ENCODE measurements at regions not wholly inside any gene's neighbourhood (a gene's known extent, or its start where the extent isn't known, plus 50 kb on each side); places are given as distances from the start of the nearest gene placed in this dataset.

- H2AFZ ChIP-seq (ENCODE audit: low read length), result no peak overlapping the region
- no peaks in the 10 kb centered on the region for H3K4me1 ChIP-seq (ENCODE audit: insufficient read depth, low read length, poor library complexity, severe bottlenecking)
- intact Hi-C loops (cut with micrococcal nuclease; ENCODE audit: unreplicated experiment), result no loop called here
- TF ChIP-seq, protein P1, sequence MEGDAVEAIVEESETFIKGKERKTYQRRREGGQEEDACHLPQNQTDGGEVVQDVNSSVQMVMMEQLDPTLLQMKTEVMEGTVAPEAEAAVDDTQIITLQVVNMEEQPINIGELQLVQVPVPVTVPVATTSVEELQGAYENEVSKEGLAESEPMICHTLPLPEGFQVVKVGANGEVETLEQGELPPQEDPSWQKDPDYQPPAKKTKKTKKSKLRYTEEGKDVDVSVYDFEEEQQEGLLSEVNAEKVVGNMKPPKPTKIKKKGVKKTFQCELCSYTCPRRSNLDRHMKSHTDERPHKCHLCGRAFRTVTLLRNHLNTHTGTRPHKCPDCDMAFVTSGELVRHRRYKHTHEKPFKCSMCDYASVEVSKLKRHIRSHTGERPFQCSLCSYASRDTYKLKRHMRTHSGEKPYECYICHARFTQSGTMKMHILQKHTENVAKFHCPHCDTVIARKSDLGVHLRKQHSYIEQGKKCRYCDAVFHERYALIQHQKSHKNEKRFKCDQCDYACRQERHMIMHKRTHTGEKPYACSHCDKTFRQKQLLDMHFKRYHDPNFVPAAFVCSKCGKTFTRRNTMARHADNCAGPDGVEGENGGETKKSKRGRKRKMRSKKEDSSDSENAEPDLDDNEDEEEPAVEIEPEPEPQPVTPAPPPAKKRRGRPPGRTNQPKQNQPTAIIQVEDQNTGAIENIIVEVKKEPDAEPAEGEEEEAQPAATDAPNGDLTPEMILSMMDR (conservative IDR thresholded peaks at IDR 0.05; ENCODE audit: low read length), result no peak
- no peak for TF ChIP-seq EZH2phosphoT487 (IDR thresholded peaks at IDR 0.05; ENCODE audit: borderline replicate concordance, low read depth, low read length)
- no peak overlapping the region for H3K4me3 ChIP-seq (ENCODE audit: low read depth, low read length, poor library complexity, severe bottlenecking)
- H3K9me3 ChIP-seq (ENCODE audit: low read length), result no peaks in the 10 kb centered on the region
- H4K20me1 ChIP-seq (ENCODE audit: insufficient read depth, low read length), result no peaks in the 10 kb centered on the region
- no peak overlapping the region for H3K4me2 ChIP-seq (ENCODE audit: low read length)
- H3K9me2 ChIP-seq (ENCODE audit: insufficient read depth, low read length), result no peaks in the 10 kb centered on the region
- ChIA-PET POLR2A (no interaction called here), CTCF (ENCODE audit: unreplicated experiment) (no interaction called here)
- H3K27ac ChIP-seq (ENCODE audit: low read depth, low read length, poor library complexity, severe bottlenecking), result no peak overlapping the region
- H3K36me3 ChIP-seq (ENCODE audit: insufficient read depth, low read length), result no peaks in the 10 kb centered on the region
- DNase-seq (ENCODE audit: low spot score), result no peak
- BruUV-seq (replicated peaks), result no TSS peak
- H3K79me2 ChIP-seq (ENCODE audit: insufficient read depth, low read depth, low read length), result no peaks in the 10 kb centered on the region
Observed at GRCh38 chr5:112472614-112473013, 53.5 kb upstream of the EPB41L4A start.

GRCh38 chr5:112473989-112474388, 54.9 kb upstream of the EPB41L4A start:
- ChIA-PET CTCF (ENCODE audit: unreplicated experiment) (no interaction called here), POLR2A (no interaction called here)
- H2AFZ ChIP-seq (ENCODE audit: low read length), result no peak overlapping the region
- no peak overlapping the region for H3K4me2 ChIP-seq (ENCODE audit: low read length)
- intact Hi-C loops (cut with micrococcal nuclease; ENCODE audit: unreplicated experiment), result no loop called here
- no peaks in the 10 kb centered on the region for H3K4me1 ChIP-seq (ENCODE audit: insufficient read depth, low read length, poor library complexity, severe bottlenecking)
- BruUV-seq (replicated peaks), result no TSS peak
- H3K36me3 ChIP-seq (ENCODE audit: insufficient read depth, low read length), result no peaks in the 10 kb centered on the region
- H3K27ac ChIP-seq (ENCODE audit: low read depth, low read length, poor library complexity, severe bottlenecking), result no peak overlapping the region
- no peaks in the 10 kb centered on the region for H4K20me1 ChIP-seq (ENCODE audit: insufficient read depth, low read length)
- TF ChIP-seq EZH2phosphoT487 (IDR thresholded peaks at IDR 0.05; ENCODE audit: borderline replicate concordance, low read depth, low read length), result no peak
- TF ChIP-seq, protein P1 (conservative IDR thresholded peaks at IDR 0.05; ENCODE audit: low read length), result no peak
- no peak for DNase-seq (ENCODE audit: low spot score)
- no peaks in the 10 kb centered on the region for H3K9me3 ChIP-seq (ENCODE audit: low read length)
- no peak overlapping the region for H3K4me3 ChIP-seq (ENCODE audit: low read depth, low read length, poor library complexity, severe bottlenecking)
- no peaks in the 10 kb centered on the region for H3K9me2 ChIP-seq (ENCODE audit: insufficient read depth, low read length)
- no peaks in the 10 kb centered on the region for H3K79me2 ChIP-seq (ENCODE audit: insufficient read depth, low read depth, low read length)

DNA sequence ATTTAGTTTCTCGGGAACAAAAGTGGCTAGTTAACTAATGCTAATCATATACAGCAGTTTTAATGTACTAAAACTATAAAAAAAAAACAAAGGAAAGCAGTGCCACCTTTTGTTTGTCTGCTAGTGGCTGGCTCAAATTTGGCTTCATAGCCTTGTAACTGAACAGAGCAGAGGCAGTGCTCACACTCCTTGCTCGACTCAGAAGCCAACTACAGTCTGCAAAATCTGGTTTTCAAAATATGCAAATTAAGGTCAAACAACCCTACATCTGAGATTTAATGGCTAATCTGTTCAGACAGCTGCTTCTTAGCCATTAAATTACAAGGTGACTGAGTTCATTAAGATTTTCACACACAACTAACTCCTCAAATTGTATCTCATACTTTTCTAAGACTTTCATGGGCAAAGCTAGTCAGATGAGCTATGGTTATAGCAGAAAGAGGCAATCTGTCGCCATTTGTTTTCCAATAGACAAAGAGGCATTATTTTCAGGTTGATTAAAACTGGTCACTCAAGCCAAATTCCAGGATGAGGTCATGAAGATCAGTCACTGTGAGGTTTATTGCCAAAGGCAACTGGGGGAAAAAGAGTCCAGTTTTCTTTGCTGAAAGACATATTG, 56.8 kb upstream of the EPB41L4A start:
- no peak for DNase-seq (ENCODE audit: low spot score)
- no peak overlapping the region for H3K27ac ChIP-seq (ENCODE audit: low read depth, low read length, poor library complexity, severe bottlenecking)
- H3K4me1 ChIP-seq (ENCODE audit: insufficient read depth, low read length, poor library complexity, severe bottlenecking), result no peaks in the 10 kb centered on the region
- H3K36me3 ChIP-seq (ENCODE audit: insufficient read depth, low read length), result no peaks in the 10 kb centered on the region
- no peak overlapping the region for H3K4me2 ChIP-seq (ENCODE audit: low read length)
- TF ChIP-seq, protein P1 (conservative IDR thresholded peaks at IDR 0.05; ENCODE audit: low read length), result no peak
- TF ChIP-seq EZH2phosphoT487 (IDR thresholded peaks at IDR 0.05; ENCODE audit: borderline replicate concordance, low read depth, low read length), result no peak
- no peaks in the 10 kb centered on the region for H3K9me2 ChIP-seq (ENCODE audit: insufficient read depth, low read length)
- H3K9me3 ChIP-seq (ENCODE audit: low read length), result no peaks in the 10 kb centered on the region
- no peaks in the 10 kb centered on the region for H4K20me1 ChIP-seq (ENCODE audit: insufficient read depth, low read length)
- intact Hi-C loops (cut with micrococcal nuclease; ENCODE audit: unreplicated experiment), result no loop called here
- ChIA-PET POLR2A (no interaction called here), CTCF (ENCODE audit: unreplicated experiment) (no interaction called here)
- H2AFZ ChIP-seq (ENCODE audit: low read length), result no peak overlapping the region
- BruUV-seq (replicated peaks), result no TSS peak
- H3K4me3 ChIP-seq (ENCODE audit: low read depth, low read length, poor library complexity, severe bottlenecking), result no peak overlapping the region
- H3K79me2 ChIP-seq (ENCODE audit: insufficient read depth, low read depth, low read length), result no peaks in the 10 kb centered on the region

All from OCI-LY7 (cell line).